PFSK-1 (cell line): ENCODE measurements at regions not wholly inside any gene's neighbourhood (a gene's known extent, or its start where the extent isn't known, plus 50 kb on each side); places are given as distances from the start of the nearest gene placed in this dataset.

Source experiments
- FOXP2 ChIP-seq: optimal IDR thresholded peaks from 2 replicates; pipeline ENCODE3; 2011; ENCODE audit warnings: borderline replicate concordance, control low read depth, inconsistent platforms; ENCODE audit not compliant: insufficient read depth; ENCODE audit errors: extremely low read length, extremely low read depth
- POLR2AphosphoS5 ChIP-seq: IDR thresholded peaks from 2 replicates; pipeline ENCODE4 v1.6.1; 2012; ENCODE audit warnings: low read depth, mild to moderate bottlenecking, control low read depth, low read length, moderate library complexity
- SIN3A ChIP-seq: IDR thresholded peaks from 2 replicates; pipeline ENCODE4 v1.6.1; 2012; ENCODE audit warnings: mild to moderate bottlenecking, low read length, moderate library complexity, borderline replicate concordance; ENCODE audit not compliant: insufficient read depth
- TAF1 ChIP-seq: IDR thresholded peaks from 2 replicates; pipeline ENCODE4 v1.6.1; 2012; ENCODE audit warnings: low read length, control low read depth, borderline replicate concordance; ENCODE audit not compliant: insufficient read depth
- TF ChIP-seq, protein P1 (sequence below), 2 experiments: IDR thresholded peaks; 2 replicates each; pipeline versions ENCODE4 v1.6.1 to v1.8.0; 2011 to 2012; ENCODE audit warnings: low read depth in 2 of 2, low read length in 2 of 2, control low read depth in 1 of 2, inconsistent platforms in 1 of 2, mild to moderate bottlenecking in 1 of 2, moderate library complexity in 1 of 2; ENCODE audit not compliant: insufficient read depth in 1 of 2

GRCh38 chr5:125823572-125823971 lies 599.6 kb upstream of the GRAMD2B start:
- TF ChIP-seq TAF1 (no peak), FOXP2 (no peak), POLR2AphosphoS5 (no peak), SIN3A (no peak)
- TF ChIP-seq, protein P1, sequence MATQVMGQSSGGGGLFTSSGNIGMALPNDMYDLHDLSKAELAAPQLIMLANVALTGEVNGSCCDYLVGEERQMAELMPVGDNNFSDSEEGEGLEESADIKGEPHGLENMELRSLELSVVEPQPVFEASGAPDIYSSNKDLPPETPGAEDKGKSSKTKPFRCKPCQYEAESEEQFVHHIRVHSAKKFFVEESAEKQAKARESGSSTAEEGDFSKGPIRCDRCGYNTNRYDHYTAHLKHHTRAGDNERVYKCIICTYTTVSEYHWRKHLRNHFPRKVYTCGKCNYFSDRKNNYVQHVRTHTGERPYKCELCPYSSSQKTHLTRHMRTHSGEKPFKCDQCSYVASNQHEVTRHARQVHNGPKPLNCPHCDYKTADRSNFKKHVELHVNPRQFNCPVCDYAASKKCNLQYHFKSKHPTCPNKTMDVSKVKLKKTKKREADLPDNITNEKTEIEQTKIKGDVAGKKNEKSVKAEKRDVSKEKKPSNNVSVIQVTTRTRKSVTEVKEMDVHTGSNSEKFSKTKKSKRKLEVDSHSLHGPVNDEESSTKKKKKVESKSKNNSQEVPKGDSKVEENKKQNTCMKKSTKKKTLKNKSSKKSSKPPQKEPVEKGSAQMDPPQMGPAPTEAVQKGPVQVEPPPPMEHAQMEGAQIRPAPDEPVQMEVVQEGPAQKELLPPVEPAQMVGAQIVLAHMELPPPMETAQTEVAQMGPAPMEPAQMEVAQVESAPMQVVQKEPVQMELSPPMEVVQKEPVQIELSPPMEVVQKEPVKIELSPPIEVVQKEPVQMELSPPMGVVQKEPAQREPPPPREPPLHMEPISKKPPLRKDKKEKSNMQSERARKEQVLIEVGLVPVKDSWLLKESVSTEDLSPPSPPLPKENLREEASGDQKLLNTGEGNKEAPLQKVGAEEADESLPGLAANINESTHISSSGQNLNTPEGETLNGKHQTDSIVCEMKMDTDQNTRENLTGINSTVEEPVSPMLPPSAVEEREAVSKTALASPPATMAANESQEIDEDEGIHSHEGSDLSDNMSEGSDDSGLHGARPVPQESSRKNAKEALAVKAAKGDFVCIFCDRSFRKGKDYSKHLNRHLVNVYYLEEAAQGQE (IDR thresholded peaks at IDR 0.05; ENCODE audit: insufficient read depth in 1 of 2, low read depth in 2 of 2, low read length in 2 of 2): no peak

DNA sequence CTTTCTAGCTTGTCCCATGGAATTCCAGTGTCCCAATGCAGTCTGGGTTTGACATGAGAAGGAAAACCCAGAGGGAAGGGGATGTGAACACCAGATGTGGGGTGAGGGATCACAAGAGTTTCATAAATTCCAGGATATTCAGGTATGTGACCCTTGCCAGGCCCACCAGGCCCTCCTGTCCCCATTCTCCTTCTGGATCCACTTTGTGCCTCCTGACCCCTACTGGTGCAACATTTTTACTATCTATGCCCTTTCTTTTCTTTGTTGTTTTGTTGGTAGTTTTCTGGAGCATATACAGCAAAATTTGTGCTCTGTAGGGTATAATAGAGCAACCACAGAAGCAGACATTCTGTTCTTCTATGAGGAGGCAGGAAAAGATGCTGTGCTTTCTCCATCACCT lies 597.0 kb upstream of the GRAMD2B start:
- TF ChIP-seq FOXP2: no peak
- TF ChIP-seq SIN3A: no peak
- no peak for TF ChIP-seq POLR2AphosphoS5
- no peak for TF ChIP-seq TAF1
- TF ChIP-seq, protein P1 (IDR thresholded peaks at IDR 0.05; ENCODE audit: insufficient read depth in 1 of 2, low read depth in 2 of 2, low read length in 2 of 2): no peak

- TF ChIP-seq, protein P1 (IDR thresholded peaks at IDR 0.05; ENCODE audit: insufficient read depth in 1 of 2, low read depth in 2 of 2, low read length in 2 of 2): no peak
- no peak for TF ChIP-seq SIN3A
- no peak for TF ChIP-seq FOXP2
- no peak for TF ChIP-seq POLR2AphosphoS5
- no peak for TF ChIP-seq TAF1
Observed at GRCh38 chr5:125829349-125829748, 593.9 kb upstream of the GRAMD2B start.

- no peak for TF ChIP-seq FOXP2
- no peak for TF ChIP-seq SIN3A
- TF ChIP-seq TAF1: no peak
- TF ChIP-seq, protein P1 (IDR thresholded peaks at IDR 0.05; ENCODE audit: insufficient read depth in 1 of 2, low read depth in 2 of 2, low read length in 2 of 2): no peak
- TF ChIP-seq POLR2AphosphoS5: no peak
Observed at GRCh38 chr5:125833398-125833797, 589.8 kb upstream of the GRAMD2B start.
